ENCODE measurements at regions not wholly inside any gene's neighbourhood (a gene's known extent, or its start where the extent isn't known, plus 50 kb on each side); places are given as distances from the start of the nearest gene placed in this dataset.

- Mint-ChIP-seq H3K4me3 (no peak overlapping the region), H3K27ac (no peak overlapping the region), H3K9me3 (ENCODE audit: insufficient read depth) (no peaks in the 10 kb centered on the region), H3K27me3 (peaks cover 7% of the 10 kb centered on the region), H3K4me1 (no peaks in the 10 kb centered on the region)
- POLR2A ChIA-PET = no interaction called here
- H4K20me1 ChIP-seq (ENCODE audit: control insufficient read depth, insufficient read depth, low read length, poor library complexity, severe bottlenecking) = no peaks in the 10 kb centered on the region
- no peaks in the 10 kb centered on the region for H3K9me3 ChIP-seq (ENCODE audit: control extremely low read depth in 1 of 3, control insufficient read depth in 2 of 3, insufficient read depth in 1 of 3, low read length in 2 of 3)
- no peak overlapping the region for H3K4me3 ChIP-seq (ENCODE audit: control extremely low read depth in 1 of 5, extremely low read depth in 1 of 5, insufficient read depth in 1 of 5, low read depth in 2 of 5, low read length in 4 of 5)
- H3K4me1 ChIP-seq (ENCODE audit: control insufficient read depth in 2 of 2, insufficient read depth in 2 of 2, low read length in 2 of 2) = no peaks in the 10 kb centered on the region
- no peaks in the 10 kb centered on the region for H3K79me2 ChIP-seq (ENCODE audit: control insufficient read depth, insufficient read depth, low read length)
- DNase-seq (no peak), ATAC-seq (ENCODE audit: low read depth) (no peak)
- H3K9ac ChIP-seq (ENCODE audit: low read length) = no peak overlapping the region
- H3K4me2 ChIP-seq (replicated peaks; ENCODE audit: low read depth, low read length, poor library complexity, severe bottlenecking) = no peak overlapping the region
- H2AFZ ChIP-seq (ENCODE audit: insufficient read depth, low read depth, low read length, poor library complexity, severe bottlenecking) = no peak overlapping the region
- 84% methylated on average over 7 of the region's 8 CpGs for WGBS (ENCODE audit: insufficient coverage)
- intact Hi-C loops (cut with micrococcal nuclease) = no loop called here
- CTCF ChIA-PET = no interaction called here
- H3K27me3 ChIP-seq (replicated peaks in 1 of 4; ENCODE audit: control extremely low read depth in 1 of 4, control insufficient read depth in 3 of 4, insufficient read depth in 4 of 4, low read length in 3 of 4) = peaks cover 0 to 6% (median 0%) of the 10 kb centered on the region in 4 experiments
- TF ChIP-seq EZH2 (IDR thresholded peaks at IDR 0.05; ENCODE audit: borderline replicate concordance, insufficient read depth, low read depth, low read length, poor library complexity, severe bottlenecking) (no peak), CTCF (IDR thresholded peaks at IDR 0.05) (no peak)
- no peaks in the 10 kb centered on the region for H3K36me3 ChIP-seq (replicated peaks in 1 of 2; ENCODE audit: control extremely low read depth in 1 of 2, control insufficient read depth in 1 of 2, extremely low read depth in 1 of 2, insufficient read depth in 2 of 2, low read length in 1 of 2)
- no peak overlapping the region for H3K27ac ChIP-seq (ENCODE audit: low read length in 2 of 2)
These were observed 163.5 kb downstream of the COPRS start for GRCh38 chr17:31695456-31696090.

DNA sequence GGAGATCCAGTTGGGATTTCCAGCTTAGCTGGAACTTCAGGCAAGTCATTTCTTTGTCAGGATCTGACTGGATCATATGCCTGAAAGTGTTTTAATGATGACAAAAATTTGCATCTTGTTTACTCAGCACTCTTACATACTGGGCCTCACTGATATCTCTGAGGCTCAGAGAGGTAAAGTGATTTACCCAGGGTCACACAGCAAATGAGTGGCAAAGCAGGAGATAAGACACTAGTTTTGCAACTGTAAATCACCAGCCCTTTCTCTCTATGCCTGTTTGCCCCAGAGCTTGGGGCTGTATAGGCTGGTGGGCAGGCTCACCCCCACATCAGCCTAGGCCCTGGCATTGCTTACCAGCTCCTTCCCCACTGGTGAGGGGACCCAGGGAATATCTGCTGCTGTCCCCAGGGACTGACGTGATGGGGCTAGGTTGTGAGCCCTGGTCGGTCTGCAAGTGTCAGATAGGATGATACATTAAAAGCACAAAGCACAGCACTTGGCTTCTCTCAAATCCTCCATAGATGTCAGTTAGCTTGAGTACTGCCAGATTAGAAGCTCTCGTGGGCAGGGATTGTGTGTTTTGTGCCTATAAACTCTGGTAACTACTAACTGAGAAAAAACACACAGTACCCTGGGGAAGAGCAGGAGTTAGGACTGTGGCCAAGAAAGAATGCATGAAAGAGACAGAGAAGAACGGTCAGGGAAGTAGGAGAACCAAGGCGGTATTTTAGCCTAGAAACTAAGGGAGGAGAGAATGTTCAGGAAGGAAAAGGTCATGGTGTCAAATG lies 165.4 kb downstream of the COPRS start:
- peaks cover 0 to 6% (median 0%) of the 10 kb centered on the region in 4 experiments for H3K27me3 ChIP-seq (replicated peaks in 1 of 4; ENCODE audit: control extremely low read depth in 1 of 4, control insufficient read depth in 3 of 4, insufficient read depth in 4 of 4, low read length in 3 of 4)
- 80% methylated on average over 4 of the region's 5 CpGs for WGBS (ENCODE audit: insufficient coverage)
- ChIA-PET POLR2A (no interaction called here), CTCF (no interaction called here)
- H3K4me2 ChIP-seq (replicated peaks; ENCODE audit: low read depth, low read length, poor library complexity, severe bottlenecking) = no peak overlapping the region
- H3K4me1 ChIP-seq (ENCODE audit: control insufficient read depth in 2 of 2, insufficient read depth in 2 of 2, low read length in 2 of 2) = no peaks in the 10 kb centered on the region
- intact Hi-C loops (cut with micrococcal nuclease) = no loop called here
- no peaks in the 10 kb centered on the region for H3K9me3 ChIP-seq (ENCODE audit: control extremely low read depth in 1 of 3, control insufficient read depth in 2 of 3, insufficient read depth in 1 of 3, low read length in 2 of 3)
- no peak for ATAC-seq (ENCODE audit: low read depth)
- Mint-ChIP-seq H3K4me3 (no peak overlapping the region), H3K4me1 (no peaks in the 10 kb centered on the region), H3K27ac (no peak overlapping the region), H3K9me3 (ENCODE audit: insufficient read depth) (no peaks in the 10 kb centered on the region), H3K27me3 (peaks cover 3% of the 10 kb centered on the region)
- H3K4me3 ChIP-seq (ENCODE audit: control extremely low read depth in 1 of 5, extremely low read depth in 1 of 5, insufficient read depth in 1 of 5, low read depth in 2 of 5, low read length in 4 of 5) = no peak overlapping the region
- no peak for DNase-seq
- H4K20me1 ChIP-seq (ENCODE audit: control insufficient read depth, insufficient read depth, low read length, poor library complexity, severe bottlenecking) = no peaks in the 10 kb centered on the region
- H3K79me2 ChIP-seq (ENCODE audit: control insufficient read depth, insufficient read depth, low read length) = no peaks in the 10 kb centered on the region
- H2AFZ ChIP-seq (ENCODE audit: insufficient read depth, low read depth, low read length, poor library complexity, severe bottlenecking) = no peak overlapping the region
- H3K27ac ChIP-seq (ENCODE audit: low read length in 2 of 2) = no peak overlapping the region
- H3K9ac ChIP-seq (ENCODE audit: low read length) = no peak overlapping the region
- no peak for TF ChIP-seq CTCF (IDR thresholded peaks at IDR 0.05)
- no peak for TF ChIP-seq EZH2 (IDR thresholded peaks at IDR 0.05; ENCODE audit: borderline replicate concordance, insufficient read depth, low read depth, low read length, poor library complexity, severe bottlenecking)
- H3K36me3 ChIP-seq (replicated peaks in 1 of 2; ENCODE audit: control extremely low read depth in 1 of 2, control insufficient read depth in 1 of 2, extremely low read depth in 1 of 2, insufficient read depth in 2 of 2, low read length in 1 of 2) = no peaks in the 10 kb centered on the region
